CD4-positive, alpha-beta memory T cell (primary cell): ENCODE measurements at regions not wholly inside any gene's neighbourhood (a gene's known extent, or its start where the extent isn't known, plus 50 kb on each side); places are given as distances from the start of the nearest gene placed in this dataset.

ENCODE experiments used
- CTCF ChIA-PET: fragments of 350-600 bp; sonication (Branson Sonifier 250); formaldehyde crosslinking; loops from one replicate; lab custom pipeline; 2021; ENCODE audit warnings: inconsistent platforms; ENCODE audit not compliant: partially characterized antibody; lab: Charles Lee
- POLR2A ChIA-PET: fragments of 350-600 bp; sonication (Branson Sonifier 250); formaldehyde crosslinking; loops from one replicate; lab custom pipeline; 2021; ENCODE audit not compliant: partially characterized antibody; lab: Charles Lee
- DNase-seq, 5 donors: peaks; one replicate each; pipeline versions ENCODE4 v3.0.0 to v3.0.0-alpha.2; 2020 to 2022; ENCODE audit warnings: mixed read lengths in 1 of 5
- H3K27ac ChIP-seq: one replicate; pipeline ENCODE4 v1.7.0; 2013; ENCODE audit warnings: low read depth, low read length
- H3K27me3 ChIP-seq: 2 replicates; pipeline ENCODE4 v1.7.0; 2013; ENCODE audit warnings: mild to moderate bottlenecking, low read length, moderate library complexity; ENCODE audit not compliant: insufficient read depth
- H3K36me3 ChIP-seq: 2 replicates; pipeline ENCODE4 v1.7.0; 2013; ENCODE audit warnings: mild to moderate bottlenecking, low read length, moderate library complexity; ENCODE audit not compliant: insufficient read depth
- H3K4me1 ChIP-seq: 2 replicates; pipeline ENCODE4 v1.7.0; 2013; ENCODE audit warnings: mild to moderate bottlenecking, low read length, moderate library complexity; ENCODE audit not compliant: insufficient read depth
- H3K4me3 ChIP-seq, 2 donors: one replicate each; pipeline ENCODE4 v1.7.0; 2013; ENCODE audit warnings: low read length in 2 of 2, mild to moderate bottlenecking in 1 of 2
- H3K9me3 ChIP-seq, 2 donors: one replicate each; pipeline ENCODE4 v1.7.0; 2013; ENCODE audit warnings: low read length in 2 of 2, control low read depth in 1 of 2; ENCODE audit not compliant: control insufficient read depth in 1 of 2
- H3K27ac Mint-ChIP-seq, 7 donors: one replicate each; pipeline ENCODE4 v1.8.0; 2020 to 2021; ENCODE audit warnings: mixed read lengths in 7 of 7, mild to moderate bottlenecking in 6 of 7, inconsistent platforms in 3 of 7, moderate library complexity in 3 of 7
- H3K27me3 Mint-ChIP-seq, 2 donors: one replicate each; pipeline ENCODE4 v1.8.0; 2020 to 2021; ENCODE audit warnings: mixed read lengths in 2 of 2
- H3K36me3 Mint-ChIP-seq, 2 donors: one replicate each; pipeline ENCODE4 v1.8.0; 2020 to 2021; ENCODE audit warnings: mixed read lengths in 2 of 2, inconsistent platforms in 1 of 2, mild to moderate bottlenecking in 1 of 2
- H3K4me1 Mint-ChIP-seq, 4 donors: one replicate each; pipeline ENCODE4 v1.8.0; 2020 to 2021; ENCODE audit warnings: mixed read lengths in 4 of 4, mild to moderate bottlenecking in 1 of 4
- H3K4me3 Mint-ChIP-seq, 8 donors: one replicate each; pipeline ENCODE4 v1.8.0; 2020 to 2021; ENCODE audit warnings: mixed read lengths in 8 of 8, mild to moderate bottlenecking in 7 of 8, moderate library complexity in 6 of 8, inconsistent platforms in 3 of 8
- H3K9me3 Mint-ChIP-seq, 8 donors: one replicate each; pipeline ENCODE4 v1.8.0; 2020 to 2021; ENCODE audit warnings: mixed read lengths in 8 of 8, mild to moderate bottlenecking in 5 of 8, inconsistent platforms in 3 of 8, moderate library complexity in 1 of 8
- intact Hi-C: fragments of 100-400 bp; cut with micrococcal nuclease; formaldehyde crosslinking; loops from one replicate; pipeline ENCODE4 v1.15.1; 2023

DNA sequence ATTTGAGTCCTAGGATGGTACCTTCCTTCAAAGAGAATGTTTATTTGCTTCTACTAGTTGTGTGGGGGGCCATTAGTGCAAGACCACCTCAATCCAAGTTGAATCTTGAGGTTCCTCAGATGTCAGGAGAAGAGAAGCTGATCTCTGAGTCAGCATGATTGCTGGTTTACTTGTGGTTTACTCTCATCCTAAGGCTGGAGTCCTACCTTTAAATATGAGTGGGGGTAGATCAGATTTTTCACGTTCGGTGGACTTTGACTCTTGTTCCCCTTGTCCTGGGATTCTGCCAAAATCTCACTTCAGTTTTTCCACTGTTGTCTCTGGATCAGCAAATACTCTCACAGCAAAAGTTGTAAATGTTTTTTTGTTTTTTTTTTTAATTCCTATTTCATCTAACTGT is 84.6 kb upstream of the F13A1 start:
- ChIA-PET POLR2A (no interaction called here), CTCF (no interaction called here)
- intact Hi-C loops, result no loop called here
- H3K27ac ChIP-seq, result no peak overlapping the region
- no peaks in the 10 kb centered on the region for H3K9me3 ChIP-seq
- no peaks in the 10 kb centered on the region for H3K36me3 ChIP-seq
- Mint-ChIP-seq H3K9me3 (peaks cover 0 to 2% (median 0%) of the 10 kb centered on the region in 8 donors), H3K27me3 (peaks cover 0 to 2% of the 10 kb centered on the region in 2 donors), H3K4me3 (no peak overlapping the region), H3K27ac (no peak overlapping the region), H3K4me1 (no peaks in the 10 kb centered on the region), H3K36me3 (no peaks in the 10 kb centered on the region)
- no peak for DNase-seq
- H3K4me3 ChIP-seq, result no peak overlapping the region
- no peaks in the 10 kb centered on the region for H3K4me1 ChIP-seq
- no peaks in the 10 kb centered on the region for H3K27me3 ChIP-seq

DNA sequence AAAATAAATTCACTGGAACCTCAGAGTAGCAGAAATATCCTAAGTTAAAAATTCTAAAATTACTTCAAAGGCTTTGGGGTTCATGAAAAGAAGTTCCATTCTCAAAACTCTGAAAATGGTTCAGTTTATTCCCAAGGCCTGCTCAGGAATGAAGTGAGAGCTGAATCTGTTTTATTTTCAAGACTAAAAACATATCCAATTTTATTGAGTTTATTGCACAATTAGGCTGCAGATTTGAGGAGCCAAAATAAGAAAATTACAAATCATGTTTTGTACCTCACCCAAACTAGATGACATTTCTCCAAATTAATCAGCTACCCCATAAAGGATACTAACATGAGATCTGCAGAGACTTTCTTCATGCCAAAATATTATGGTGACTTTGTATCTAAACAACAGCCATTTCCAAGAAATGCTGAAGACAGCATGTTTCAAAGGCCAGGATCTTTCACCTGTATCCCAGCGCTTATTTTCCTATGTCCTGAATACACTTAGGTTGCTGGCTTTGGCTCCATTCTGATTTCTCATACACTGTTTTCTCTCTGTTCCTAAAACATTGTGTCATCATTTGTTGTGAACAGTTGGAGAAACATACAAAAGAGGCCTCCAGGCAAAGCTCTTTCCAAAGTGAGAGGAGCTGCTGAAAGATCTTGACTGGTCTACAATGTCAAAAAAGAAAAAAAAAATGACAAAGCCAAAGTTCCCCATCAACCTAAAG is 85.7 kb upstream of the F13A1 start:
- Histone ChIP-seq H3K27me3 (no peaks in the 10 kb centered on the region), H3K4me3 (no peak overlapping the region), H3K4me1 (no peaks in the 10 kb centered on the region), H3K27ac (no peak overlapping the region), H3K9me3 (no peaks in the 10 kb centered on the region), H3K36me3 (no peaks in the 10 kb centered on the region)
- intact Hi-C loops, result no loop called here
- H3K27me3 Mint-ChIP-seq, result peaks cover 0 to 4% of the 10 kb centered on the region in 2 donors
- no peak for DNase-seq
- no peak overlapping the region for H3K4me3 Mint-ChIP-seq
- no peaks in the 10 kb centered on the region for H3K9me3 Mint-ChIP-seq
- no peaks in the 10 kb centered on the region for H3K4me1 Mint-ChIP-seq
- no peaks in the 10 kb centered on the region for H3K36me3 Mint-ChIP-seq
- ChIA-PET POLR2A (no interaction called here), CTCF (no interaction called here)
- H3K27ac Mint-ChIP-seq, result no peak overlapping the region

DNA sequence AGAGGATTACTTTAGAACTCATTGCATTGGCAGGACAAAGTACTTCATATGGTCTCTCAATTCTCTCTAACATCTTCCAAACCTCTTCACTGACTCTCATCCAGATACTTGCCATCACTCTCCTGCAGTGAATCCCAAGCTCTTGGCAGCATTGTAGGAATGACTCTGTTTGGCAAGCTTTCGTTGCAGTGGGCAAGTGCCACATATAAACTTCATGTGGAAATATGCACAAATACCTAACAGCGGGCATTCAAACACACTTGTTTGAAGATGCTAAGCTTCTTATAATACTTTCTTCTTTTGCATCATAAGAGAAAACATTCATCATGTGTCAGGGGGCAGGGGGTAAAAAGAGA is 86.2 kb upstream of the F13A1 start:
- no peak overlapping the region for H3K4me3 Mint-ChIP-seq
- Histone ChIP-seq H3K4me3 (no peak overlapping the region), H3K9me3 (no peaks in the 10 kb centered on the region), H3K27ac (no peak overlapping the region), H3K4me1 (no peaks in the 10 kb centered on the region), H3K27me3 (no peaks in the 10 kb centered on the region), H3K36me3 (no peaks in the 10 kb centered on the region)
- POLR2A ChIA-PET, result no interaction called here
- peaks cover 0 to 4% of the 10 kb centered on the region in 2 donors for H3K27me3 Mint-ChIP-seq
- H3K36me3 Mint-ChIP-seq, result no peaks in the 10 kb centered on the region
- no peak overlapping the region for H3K27ac Mint-ChIP-seq
- H3K4me1 Mint-ChIP-seq, result no peaks in the 10 kb centered on the region
- CTCF ChIA-PET, result no interaction called here
- intact Hi-C loops, result no loop called here
- DNase-seq, result no peak
- H3K9me3 Mint-ChIP-seq, result no peaks in the 10 kb centered on the region

DNA sequence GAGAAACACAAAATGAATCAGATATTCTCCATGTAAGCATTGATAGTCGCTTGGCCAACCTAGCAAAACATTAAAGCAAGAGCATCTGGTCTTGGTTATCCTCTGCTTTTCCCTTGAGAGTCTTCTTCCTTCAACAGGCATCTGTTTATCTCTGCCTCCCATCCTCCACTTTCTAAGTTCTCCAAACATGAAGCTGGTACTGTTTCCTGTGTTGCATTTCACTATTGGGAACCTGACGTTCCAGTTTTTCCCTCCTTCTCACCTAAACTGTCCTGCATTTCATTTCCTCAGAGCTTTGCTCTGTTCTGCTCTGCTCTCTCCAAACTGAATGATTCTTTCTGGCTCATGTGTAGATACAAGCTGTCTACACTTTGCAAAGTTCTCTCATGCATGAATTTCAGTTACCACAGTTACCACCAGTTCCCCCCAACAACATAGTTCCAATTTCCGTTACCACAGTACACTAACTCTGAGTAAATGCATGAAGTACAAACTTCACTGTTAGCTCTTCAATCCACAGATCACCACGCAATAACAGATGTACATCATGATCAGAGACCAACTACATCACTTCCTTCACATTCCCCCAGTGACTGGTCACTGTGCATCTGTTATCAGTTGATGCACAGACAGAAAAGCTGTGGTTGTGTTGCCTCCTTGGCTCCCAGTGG is 86.7 kb upstream of the F13A1 start:
- Histone ChIP-seq H3K27me3 (no peaks in the 10 kb centered on the region), H3K4me3 (no peak overlapping the region), H3K9me3 (no peaks in the 10 kb centered on the region), H3K27ac (no peak overlapping the region), H3K36me3 (no peaks in the 10 kb centered on the region), H3K4me1 (no peaks in the 10 kb centered on the region)
- no peak for DNase-seq
- Mint-ChIP-seq H3K9me3 (no peaks in the 10 kb centered on the region), H3K27me3 (peaks cover 0 to 5% of the 10 kb centered on the region in 2 donors), H3K36me3 (no peaks in the 10 kb centered on the region), H3K4me3 (no peak overlapping the region), H3K4me1 (no peaks in the 10 kb centered on the region), H3K27ac (no peak overlapping the region)
- CTCF ChIA-PET, result no interaction called here
- intact Hi-C loops, result no loop called here
- POLR2A ChIA-PET, result no interaction called here

DNA sequence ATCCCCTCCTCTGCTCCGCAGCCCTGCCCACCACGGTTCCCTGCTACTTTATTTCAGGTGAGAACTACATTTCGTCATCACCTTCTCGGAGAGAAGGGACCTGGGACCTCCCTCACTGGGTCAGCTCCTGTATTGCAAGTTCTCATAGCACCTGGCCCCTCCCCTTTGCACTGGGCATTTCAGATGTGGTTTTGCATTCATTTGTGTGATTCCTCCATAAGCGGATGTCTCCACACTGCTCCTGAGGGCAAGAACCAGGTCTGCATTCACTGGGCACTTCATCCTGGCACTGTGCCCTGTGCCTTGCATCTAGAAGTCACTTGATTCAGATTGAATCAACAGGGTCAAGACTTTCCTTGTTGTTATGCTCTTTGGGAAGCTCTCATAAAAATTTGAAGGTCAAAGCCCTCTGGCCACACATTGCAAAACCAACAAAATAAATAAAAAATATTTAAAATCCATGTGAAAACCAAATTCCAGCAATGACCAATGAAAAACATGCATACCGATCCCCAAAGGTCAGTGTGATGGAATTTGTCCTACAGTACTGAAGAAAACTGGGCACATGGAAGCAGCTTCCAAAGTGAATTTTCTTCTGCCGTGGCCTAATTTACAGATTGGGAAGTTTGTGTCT is 89.1 kb upstream of the F13A1 start:
- H3K4me1 ChIP-seq, result no peaks in the 10 kb centered on the region
- CTCF ChIA-PET, result no interaction called here
- Mint-ChIP-seq H3K4me3 (no peak overlapping the region), H3K27me3 (peaks cover 0 to 9% of the 10 kb centered on the region in 2 donors), H3K4me1 (no peaks in the 10 kb centered on the region), H3K36me3 (no peaks in the 10 kb centered on the region), H3K9me3 (no peaks in the 10 kb centered on the region), H3K27ac (peak overlapping the region in 1 of 7 donors; percentile 13)
- H3K27ac ChIP-seq, result no peak overlapping the region
- intact Hi-C loops, result no loop called here
- no peaks in the 10 kb centered on the region for H3K9me3 ChIP-seq
- POLR2A ChIA-PET, result no interaction called here
- H3K27me3 ChIP-seq, result no peaks in the 10 kb centered on the region
- no peaks in the 10 kb centered on the region for H3K36me3 ChIP-seq
- no peak overlapping the region for H3K4me3 ChIP-seq
- DNase-seq, result no peak

DNA sequence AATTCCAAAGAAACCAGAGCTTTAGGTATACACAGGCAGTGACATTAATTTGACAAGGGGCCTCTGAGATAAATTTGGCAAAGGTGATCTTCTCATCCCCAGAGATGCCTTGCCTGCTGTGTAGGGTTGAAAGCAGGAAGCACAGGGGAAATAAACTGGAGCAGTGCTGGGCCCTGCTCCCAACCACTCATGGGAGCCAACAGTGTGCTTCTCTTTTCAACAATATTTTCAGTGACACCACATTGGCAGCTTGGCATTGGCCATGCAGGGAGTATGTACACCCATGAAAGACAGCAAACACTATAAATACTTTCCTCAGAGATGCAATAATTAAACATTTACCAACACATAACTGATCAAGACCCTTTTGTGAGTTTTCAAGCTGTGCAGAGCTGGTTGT is 90.7 kb upstream of the F13A1 start:
- Histone ChIP-seq H3K27me3 (no peaks in the 10 kb centered on the region), H3K9me3 (no peaks in the 10 kb centered on the region), H3K27ac (no peak overlapping the region), H3K36me3 (no peaks in the 10 kb centered on the region), H3K4me3 (no peak overlapping the region), H3K4me1 (no peaks in the 10 kb centered on the region)
- no peaks in the 10 kb centered on the region for H3K4me1 Mint-ChIP-seq
- no peaks in the 10 kb centered on the region for H3K36me3 Mint-ChIP-seq
- peaks cover 0 to 9% of the 10 kb centered on the region in 2 donors for H3K27me3 Mint-ChIP-seq
- DNase-seq, result no peak
- ChIA-PET CTCF (no interaction called here), POLR2A (no interaction called here)
- intact Hi-C loops, result no loop called here
- no peak overlapping the region for H3K4me3 Mint-ChIP-seq
- no peaks in the 10 kb centered on the region for H3K9me3 Mint-ChIP-seq
- no peak overlapping the region for H3K27ac Mint-ChIP-seq

DNA sequence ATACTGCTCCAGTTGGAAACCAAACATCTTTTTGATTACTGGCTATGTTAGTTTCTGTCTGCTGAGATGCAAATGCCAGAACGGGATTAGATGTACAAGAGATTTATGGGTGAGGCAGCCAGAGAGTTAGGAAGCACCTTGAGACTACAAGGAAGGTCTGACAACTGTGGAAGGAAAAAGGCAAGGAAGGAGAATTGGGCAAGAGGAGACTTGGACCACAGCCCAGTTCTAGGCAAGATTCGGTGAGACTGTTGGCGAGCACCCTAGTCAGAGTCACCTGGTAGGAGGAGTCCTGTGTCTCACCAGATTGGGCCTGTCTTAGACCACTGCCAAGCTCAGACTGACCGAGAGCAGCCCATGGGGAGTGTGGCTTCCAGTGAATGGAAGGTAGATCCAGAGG is 91.8 kb upstream of the F13A1 start:
- no peaks in the 10 kb centered on the region for H3K36me3 ChIP-seq
- Mint-ChIP-seq H3K27me3 (peaks cover 0 to 9% of the 10 kb centered on the region in 2 donors), H3K27ac (peak overlapping the region in 1 of 7 donors; percentile 49), H3K4me1 (no peaks in the 10 kb centered on the region), H3K9me3 (no peaks in the 10 kb centered on the region), H3K36me3 (no peaks in the 10 kb centered on the region), H3K4me3 (no peak overlapping the region)
- H3K9me3 ChIP-seq, result no peaks in the 10 kb centered on the region
- intact Hi-C loops, result no loop called here
- no peak overlapping the region for H3K4me3 ChIP-seq
- DNase-seq, result no peak
- POLR2A ChIA-PET, result no interaction called here
- CTCF ChIA-PET, result no interaction called here
- H3K27me3 ChIP-seq, result no peaks in the 10 kb centered on the region
- no peak overlapping the region for H3K27ac ChIP-seq
- no peaks in the 10 kb centered on the region for H3K4me1 ChIP-seq
